ENCODE measurements at regions not wholly inside any gene's neighbourhood (a gene's known extent, or its start where the extent isn't known, plus 50 kb on each side); places are given as distances from the start of the nearest gene placed in this dataset.

- Histone ChIP-seq H3K4me3 (no peak overlapping the region), H3K4me1 (no peaks in the 10 kb centered on the region), H3K27ac (no peak overlapping the region), H3K36me3 (no peaks in the 10 kb centered on the region), H3K9me3 (no peaks in the 10 kb centered on the region), H3K27me3 (no peaks in the 10 kb centered on the region)
- 24 to 34% methylated on average over 4 of the region's 4 CpGs for WGBS, 2 donors
- DNase-seq (no peak), ATAC-seq (no peak)
- intact Hi-C loops (cut with DNase I), result no loop called here
- TF ChIP-seq CTCF (IDR thresholded peaks at IDR 0.05), result no peak
These were observed 258.7 kb upstream of the PPP2R3A start for GRCh38 chr3:135706758-135707375.

GRCh38 chr3:135719449-135719848 is 246.1 kb upstream of the PPP2R3A start:
- TF ChIP-seq CTCF (IDR thresholded peaks at IDR 0.05), result no peak
- 69 to 74% methylated on average over 1 of the region's 1 CpG for WGBS, 2 donors
- Histone ChIP-seq H3K4me1 (no peaks in the 10 kb centered on the region), H3K27ac (no peak overlapping the region), H3K9me3 (peaks cover 0 to 17% (median 4%) of the 10 kb centered on the region in 11 donors), H3K27me3 (peaks cover 0 to 4% (median 0%) of the 10 kb centered on the region in 7 donors), H3K4me3 (no peak overlapping the region), H3K36me3 (no peaks in the 10 kb centered on the region)
- ATAC-seq (no peak), DNase-seq (no peak)
- intact Hi-C loops (cut with DNase I), result loop anchor here in 1 of 10 donors (10.0 kb wide), 1 partner anchor 115 kb away; no protein-coding TSS in a partner anchor

- intact Hi-C loops (cut with DNase I), result no loop called here
- Histone ChIP-seq H3K4me3 (no peak overlapping the region), H3K27ac (no peak overlapping the region), H3K9me3 (peaks cover 0 to 83% (median 26%) of the 10 kb centered on the region in 11 donors), H3K36me3 (no peaks in the 10 kb centered on the region), H3K27me3 (no peaks in the 10 kb centered on the region), H3K4me1 (no peaks in the 10 kb centered on the region)
- 73 to 75% methylated on average over 3 of the region's 3 CpGs for WGBS, 2 donors
- DNase-seq (no peak), ATAC-seq (no peak)
- TF ChIP-seq CTCF (IDR thresholded peaks at IDR 0.05), result no peak
These were observed 237.4 kb upstream of the PPP2R3A start for GRCh38 chr3:135728007-135728721.

GRCh38 chr3:135731546-135731945 is 234.0 kb upstream of the PPP2R3A start:
- Histone ChIP-seq H3K36me3 (no peaks in the 10 kb centered on the region), H3K27ac (no peak overlapping the region), H3K4me3 (no peak overlapping the region), H3K4me1 (no peaks in the 10 kb centered on the region), H3K9me3 (peaks cover 0 to 75% (median 13%) of the 10 kb centered on the region in 11 donors), H3K27me3 (no peaks in the 10 kb centered on the region)
- no peak for ATAC-seq
- 75 to 90% methylated on average over 2 of the region's 2 CpGs for WGBS, 2 donors
- no peak for TF ChIP-seq CTCF (IDR thresholded peaks at IDR 0.05)
- DNase-seq, result no peak
- intact Hi-C loops (cut with DNase I), result no loop called here
